GM21723 (cell line): ENCODE measurements at regions not wholly inside any gene's neighbourhood (a gene's known extent, or its start where the extent isn't known, plus 50 kb on each side); places are given as distances from the start of the nearest gene placed in this dataset.

Experiments used
- ATAC-seq: cut with Tn5 transposase; IDR thresholded peaks from one replicate; pipeline ENCODE4 v1.9.1; 2021; ENCODE audit warnings: mild to moderate bottlenecking, moderate library complexity; ENCODE audit not compliant: unreplicated experiment

DNA sequence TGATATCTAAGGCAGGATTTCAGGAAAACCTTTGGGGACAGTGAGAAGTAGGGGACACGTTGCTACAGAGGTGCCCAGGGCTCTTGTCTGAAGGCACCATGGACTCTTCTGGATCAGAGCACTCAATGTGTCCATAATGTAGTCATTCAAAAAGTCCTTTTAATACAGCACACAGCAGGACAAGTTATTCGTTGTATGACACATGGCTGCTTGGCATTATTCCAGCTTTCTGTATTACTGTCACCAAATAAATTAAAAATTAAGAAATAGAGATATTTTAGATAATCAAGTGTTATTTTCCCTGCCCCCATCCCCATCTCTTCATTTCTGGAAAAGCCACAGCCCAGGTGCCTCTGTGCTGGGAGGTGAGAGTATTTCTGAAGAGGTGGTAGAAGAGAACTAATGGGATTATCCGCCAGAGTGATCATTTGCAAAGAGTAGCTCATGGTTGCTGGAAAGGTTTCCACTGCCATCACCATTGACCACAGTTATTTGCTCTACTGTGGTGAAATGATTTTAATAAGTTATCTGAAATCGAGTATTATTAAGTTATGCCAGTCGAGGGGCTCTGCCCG, 83.0 kb downstream of the CXCL12 start:
- no peak for ATAC-seq

DNA sequence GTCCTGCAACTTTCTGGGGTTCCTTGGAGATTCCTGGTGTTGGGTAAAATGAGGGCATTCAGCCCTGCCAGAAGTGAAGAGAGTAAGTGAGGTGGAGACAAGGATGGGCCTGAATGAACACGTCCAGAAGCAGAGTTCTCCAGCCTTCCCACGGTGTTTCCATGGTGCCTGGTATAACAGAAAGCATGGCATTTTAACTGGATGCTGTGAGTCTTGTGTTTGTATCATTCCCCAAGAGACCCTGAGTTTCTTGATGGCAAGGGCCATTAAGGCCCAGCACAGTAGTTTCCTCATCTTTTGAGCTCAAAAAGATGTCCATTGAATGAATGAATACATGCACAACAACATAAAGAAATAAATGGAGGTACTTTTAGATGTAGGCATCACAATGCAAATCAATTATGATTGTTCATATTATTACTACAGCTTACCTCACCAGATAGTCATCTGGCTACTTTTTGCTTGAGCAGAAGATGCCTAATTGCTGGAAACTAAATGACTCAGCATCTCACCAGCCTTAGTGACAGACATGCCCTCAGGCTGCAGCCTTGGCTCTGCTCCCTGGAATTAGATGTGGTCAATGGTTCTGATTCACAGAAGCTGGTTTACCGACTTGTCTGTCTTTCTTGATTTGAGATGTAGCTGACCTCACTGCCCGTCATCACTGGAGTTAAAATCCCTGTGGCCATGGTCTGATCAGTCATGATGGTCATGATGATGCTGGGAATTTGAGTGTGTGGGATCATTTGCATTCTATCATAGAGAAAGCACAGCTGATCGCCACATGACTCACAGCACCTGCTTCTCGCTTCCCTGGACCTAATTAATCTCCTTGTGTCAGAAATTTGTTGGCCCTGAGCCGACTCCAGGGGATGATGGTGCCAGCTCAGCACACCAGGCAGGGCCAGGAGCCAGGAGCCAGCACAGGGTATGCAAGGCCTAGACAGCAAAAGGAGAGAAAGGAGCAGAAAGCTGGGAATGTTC, 83.9 kb downstream of the CXCL12 start:
- peak; percentile 84 for ATAC-seq

DNA sequence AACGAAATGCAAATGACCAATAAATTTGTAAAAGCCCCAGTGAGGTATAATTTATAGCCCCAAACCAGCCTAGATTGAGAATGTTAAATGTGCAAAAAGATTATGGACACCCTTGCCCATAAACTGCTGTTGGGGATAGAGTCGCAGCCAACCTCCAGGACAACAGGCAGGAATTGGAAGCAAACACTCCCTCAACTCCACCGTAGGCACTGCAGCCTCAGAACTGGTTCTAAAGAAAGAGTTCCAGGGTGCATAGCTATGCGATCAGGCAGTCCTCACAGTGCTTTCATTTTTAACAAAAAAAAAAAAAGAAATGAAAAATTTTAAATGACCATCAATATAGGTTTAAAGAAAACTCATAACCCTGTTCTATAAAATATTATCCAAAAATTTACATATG, 86.2 kb downstream of the CXCL12 start:
- no peak for ATAC-seq

DNA sequence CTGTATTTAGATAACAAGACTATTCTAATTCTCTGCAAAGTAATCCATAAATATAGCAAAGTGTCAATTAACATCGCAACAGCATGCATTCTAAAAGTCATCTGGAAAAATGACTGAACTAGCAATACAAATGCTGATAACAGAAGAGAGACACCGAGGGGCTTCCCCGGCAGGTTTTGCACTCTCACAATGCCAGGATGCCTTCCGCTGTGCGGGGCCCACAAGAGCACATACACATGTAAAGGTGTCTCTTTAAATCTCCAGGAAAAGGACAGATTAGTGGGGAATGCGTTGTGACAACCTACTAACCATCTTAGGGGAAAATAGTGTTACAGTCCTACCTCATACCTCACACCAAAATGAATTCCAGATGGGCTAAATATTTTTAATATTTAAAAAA, 86.9 kb downstream of the CXCL12 start:
- ATAC-seq: no peak

DNA sequence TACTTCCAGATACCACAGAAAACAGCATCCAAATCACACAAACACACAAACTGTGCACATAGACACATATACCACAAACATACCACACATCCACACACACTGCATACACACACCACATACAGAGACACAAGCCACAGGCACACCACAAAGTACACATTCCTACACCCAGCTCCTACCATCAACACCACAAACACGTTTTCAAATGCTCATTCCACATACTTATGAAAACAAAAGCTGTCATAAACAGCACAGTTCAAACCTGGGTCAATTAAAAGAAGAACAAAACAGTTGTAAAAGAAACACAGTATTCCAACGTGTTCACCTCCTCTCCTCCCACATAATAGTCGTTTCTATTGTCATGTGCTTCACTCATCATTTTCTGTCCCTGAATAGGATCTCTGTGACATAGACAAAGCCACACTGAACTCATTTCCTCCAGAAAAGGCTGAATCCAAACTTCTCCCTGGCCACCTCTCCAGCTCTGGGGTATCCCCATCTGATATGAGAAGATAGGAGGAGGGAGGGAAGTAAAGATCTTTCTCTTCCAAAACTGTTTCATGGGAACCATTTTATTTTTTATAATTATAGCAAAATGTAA, 89.2 kb downstream of the CXCL12 start:
- no peak for ATAC-seq

DNA sequence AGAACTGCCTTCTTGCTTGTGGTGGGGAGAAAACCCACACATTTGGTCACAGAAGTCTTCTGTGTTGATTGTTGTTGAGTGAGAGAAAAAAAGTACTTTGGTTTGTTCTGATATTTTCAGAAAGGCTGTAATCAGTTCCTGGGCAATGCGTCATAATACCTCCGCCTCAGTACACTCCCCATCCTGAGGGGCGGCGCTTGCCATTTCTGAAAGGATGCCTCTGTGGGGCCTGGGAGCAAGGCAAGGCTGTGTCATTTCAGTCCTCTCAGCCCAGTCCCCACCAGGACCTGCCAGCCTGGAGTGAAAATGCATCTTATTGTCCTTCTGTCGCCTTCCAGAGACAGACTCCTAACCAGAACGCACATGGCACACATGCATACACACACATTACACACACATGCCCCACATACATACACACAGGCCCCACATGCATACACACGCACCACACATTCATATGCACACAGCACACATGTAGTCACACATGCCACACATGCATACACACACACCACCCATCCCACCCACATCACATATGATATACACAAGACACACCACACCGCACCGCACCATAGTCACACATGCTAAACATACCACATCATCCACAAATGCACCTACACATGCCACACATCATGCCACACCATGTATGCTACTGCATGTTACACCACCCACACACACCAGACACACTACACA, 90.0 kb downstream of the CXCL12 start:
- ATAC-seq: no peak

DNA sequence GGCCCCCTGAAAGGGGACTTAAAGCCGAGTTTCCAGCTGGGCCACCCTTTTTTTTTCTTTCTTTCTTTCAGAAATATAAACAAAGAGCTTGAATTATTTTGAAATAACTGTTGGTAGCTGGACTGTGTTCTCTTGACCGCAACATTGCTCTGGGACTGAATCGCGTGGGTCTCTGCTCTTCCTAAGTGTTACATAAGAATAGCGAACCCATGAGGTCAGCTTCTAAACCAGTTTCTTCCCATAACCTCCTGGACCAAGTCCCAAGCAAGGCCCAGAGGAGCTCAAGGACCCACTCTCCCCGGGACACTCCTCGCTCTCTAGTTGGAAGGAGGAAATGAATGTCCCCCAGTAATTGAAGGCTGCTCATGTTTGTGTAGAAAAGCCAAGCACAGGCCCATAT, 91.1 kb downstream of the CXCL12 start:
- ATAC-seq: no peak

DNA sequence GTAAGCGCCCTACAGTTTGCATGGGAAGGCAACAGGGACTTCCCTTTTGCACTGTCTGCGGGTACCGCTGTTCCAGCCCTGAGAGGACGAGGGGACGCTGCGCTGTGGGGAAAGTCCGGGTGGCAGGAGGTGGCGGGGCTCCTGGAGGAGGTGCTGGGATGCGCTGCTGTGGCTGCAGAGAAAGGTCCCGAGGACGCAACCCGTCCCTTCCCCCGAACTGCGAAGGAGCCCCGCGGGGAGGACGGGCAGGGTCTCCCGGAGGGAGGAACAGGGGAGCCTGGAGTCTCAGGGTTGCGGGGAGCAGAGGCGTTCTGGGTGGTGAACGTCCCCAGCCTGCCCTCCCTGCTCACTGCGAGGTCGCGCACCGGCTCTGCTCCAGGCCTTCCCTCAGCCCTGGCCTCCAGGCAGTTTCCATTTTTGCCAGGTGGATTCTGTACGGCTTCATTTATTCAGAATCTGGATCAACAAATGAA, 91.6 kb downstream of the CXCL12 start:
- peak; percentile 63 for ATAC-seq

DNA sequence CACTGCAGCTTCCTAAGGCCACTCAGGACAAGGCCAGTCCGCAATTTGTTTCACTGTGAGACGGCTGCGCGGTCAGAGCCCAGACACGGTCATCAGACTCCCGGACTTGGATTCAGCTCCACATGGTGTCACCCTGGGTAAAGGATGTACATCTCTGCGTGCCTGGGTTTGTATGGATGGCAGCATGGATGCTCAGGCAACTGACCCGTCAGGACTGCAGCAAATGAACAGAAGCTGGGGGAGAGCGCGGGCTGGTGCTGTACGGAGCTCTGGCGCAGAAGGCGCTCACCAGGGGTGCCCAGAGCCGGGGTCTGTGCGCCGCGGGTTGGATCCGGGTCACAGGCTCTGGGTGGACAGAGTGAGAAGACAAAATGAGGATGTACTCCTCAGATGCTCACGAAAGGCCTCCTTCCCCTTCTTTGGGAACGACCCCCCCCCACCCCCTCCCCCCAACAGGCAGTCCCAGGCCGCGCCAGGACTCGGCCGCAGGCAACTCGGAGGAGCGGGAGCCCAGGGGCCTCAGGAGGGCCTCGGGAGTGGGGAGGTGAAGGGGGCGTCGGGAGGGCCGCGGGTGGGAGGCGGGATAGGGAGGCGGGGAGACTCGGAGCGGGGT, 92.4 kb downstream of the CXCL12 start:
- no peak for ATAC-seq

DNA sequence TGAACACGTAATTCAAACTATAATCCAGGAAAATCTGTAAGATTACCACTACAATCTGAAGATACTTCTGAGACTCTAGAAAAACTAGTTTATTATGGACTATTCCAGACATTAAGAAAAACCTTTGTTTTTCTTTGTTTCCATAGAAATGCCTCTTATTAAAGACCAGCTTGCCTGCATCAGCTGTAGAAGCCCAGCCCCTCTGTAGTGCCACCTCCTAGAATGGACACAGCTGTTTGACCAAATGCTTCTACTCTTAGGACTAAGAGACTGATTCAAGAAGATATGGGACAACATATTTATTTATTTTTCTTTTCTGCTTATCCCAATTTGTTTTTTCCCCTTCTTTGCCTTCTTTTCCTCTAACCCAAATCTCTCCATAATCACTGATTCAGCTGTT, 93.8 kb downstream of the CXCL12 start:
- no peak for ATAC-seq

DNA sequence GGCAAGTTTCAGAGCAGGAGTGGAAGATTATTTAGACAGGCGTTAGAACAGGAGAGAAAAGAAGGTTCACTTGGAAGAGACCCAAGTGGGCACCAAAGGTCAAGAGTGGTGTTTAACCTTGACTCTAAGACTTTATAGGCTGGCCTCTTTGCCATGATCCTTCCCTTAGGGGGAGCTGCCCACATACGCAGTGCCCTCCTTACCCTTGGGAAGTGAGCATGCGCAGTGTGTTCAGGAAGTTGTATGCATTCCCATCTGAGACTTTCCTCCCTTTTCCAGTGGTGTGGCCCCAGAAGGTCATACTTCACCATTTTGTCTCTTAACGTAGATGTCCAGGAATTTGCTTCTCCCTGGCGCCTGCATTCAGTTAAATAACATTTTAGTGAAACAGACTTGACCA, 95.8 kb downstream of the CXCL12 start:
- no peak for ATAC-seq

DNA sequence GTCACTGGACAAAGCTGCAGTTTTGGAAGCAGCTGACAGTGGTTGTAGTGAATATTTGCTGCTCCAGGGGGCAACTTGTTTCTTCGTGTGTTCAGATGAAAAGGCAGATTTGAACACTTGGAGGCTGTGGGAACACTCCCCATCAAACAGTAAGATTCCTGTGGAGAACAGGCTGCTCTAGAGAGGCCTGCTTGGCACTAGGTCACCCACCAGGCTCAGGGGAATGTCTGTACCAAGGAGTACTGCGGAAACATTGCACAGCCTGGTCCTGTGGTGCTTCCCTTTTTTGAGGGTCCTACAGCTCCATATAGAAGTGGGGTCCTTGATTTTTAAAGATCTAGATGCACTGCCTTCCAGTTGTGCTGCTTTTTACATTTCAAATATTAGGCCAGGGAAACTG, 97.5 kb downstream of the CXCL12 start:
- ATAC-seq: no peak

DNA sequence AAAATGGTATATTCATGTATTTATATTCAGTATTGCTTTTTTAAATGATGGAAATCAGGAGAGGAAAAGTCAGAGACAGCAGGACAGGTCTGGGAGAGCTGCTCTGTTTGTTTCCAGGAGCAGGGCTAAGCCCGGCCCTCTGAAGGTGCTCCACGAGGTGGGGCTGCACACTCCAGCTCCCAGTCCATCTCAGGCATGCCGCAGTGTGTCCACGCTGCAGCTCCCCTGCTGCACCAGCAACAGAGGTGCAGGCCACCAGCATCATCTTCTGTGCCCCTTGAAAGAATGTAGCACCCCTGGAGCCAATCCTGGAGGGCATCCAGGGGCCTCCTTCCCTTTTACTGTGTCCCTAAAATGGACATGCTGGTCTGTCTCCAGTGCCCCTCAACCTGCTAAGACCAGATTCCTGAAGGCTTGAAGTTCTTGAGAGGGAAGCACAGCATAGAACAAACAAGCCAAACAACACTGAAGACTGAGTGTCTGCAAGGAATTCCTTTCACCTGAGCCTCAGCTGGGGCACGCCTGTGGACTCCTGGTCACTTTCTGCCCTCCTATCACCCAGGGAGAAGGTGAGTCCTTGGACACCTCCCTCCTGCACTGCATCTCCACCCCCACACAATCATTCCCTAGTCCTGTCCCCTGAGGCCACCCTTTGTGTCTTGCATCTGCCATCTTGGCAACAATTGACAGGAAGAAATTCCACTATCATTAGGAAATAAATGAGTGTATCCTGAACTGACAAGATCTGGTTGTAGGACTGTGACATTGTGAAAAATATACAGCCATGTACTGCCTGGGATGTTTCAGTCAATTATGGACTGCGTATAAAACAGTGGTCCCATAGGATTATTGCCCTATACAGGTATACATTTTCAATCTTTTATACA, 100.5 kb downstream of the CXCL12 start:
- no peak for ATAC-seq

DNA sequence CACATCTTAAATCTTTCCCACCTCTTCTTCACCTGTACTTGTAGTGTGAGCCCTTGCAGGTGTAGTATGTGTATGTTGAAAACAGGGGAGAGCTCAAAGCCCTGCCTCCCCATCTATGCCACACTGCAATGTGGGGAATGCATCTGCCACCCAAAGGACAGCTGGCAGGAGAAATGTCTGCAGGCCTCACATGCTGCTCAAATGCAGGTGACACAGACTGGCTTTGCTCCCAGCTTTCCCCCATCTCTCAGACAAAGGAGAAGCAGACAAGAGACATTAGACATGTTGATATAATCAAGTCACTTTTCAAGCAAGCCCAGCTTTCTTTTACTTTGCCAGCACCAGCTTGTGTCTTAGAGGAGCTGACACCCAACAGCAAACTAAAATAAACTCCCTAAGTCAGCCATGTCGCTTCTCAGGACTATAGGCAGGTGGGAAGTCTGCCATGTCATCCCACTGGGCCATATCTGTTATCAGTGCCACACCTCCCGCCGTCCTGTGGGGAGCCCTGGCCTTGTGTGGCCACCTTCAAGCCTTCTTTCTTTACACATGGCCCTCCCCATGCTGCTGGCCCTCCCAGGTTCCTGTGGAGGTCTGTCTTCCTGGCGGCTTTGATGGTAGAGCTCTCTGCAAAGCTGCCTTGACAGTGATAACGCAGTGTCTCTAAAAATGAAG, 102.1 kb downstream of the CXCL12 start:
- no peak for ATAC-seq

DNA sequence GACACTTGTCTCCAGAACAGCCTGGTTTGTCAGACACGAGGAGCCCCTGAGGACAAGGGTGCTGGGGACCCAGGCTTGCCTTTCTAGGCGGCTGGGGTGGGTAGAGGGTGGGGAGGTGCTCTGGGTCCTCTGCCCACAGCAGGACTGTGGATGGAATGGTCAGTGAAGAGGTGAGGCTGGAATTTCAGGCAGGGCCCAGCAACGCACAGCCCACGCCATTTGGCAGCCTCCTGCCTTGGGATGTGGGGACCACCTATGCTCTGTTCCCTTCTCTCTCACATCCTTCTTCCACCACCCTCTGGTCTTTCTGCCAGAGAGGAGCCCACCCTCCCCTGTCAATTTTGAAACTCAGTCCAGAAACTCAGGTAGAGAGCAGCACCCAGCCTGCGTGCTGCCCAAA, 103.2 kb downstream of the CXCL12 start:
- no peak for ATAC-seq

DNA sequence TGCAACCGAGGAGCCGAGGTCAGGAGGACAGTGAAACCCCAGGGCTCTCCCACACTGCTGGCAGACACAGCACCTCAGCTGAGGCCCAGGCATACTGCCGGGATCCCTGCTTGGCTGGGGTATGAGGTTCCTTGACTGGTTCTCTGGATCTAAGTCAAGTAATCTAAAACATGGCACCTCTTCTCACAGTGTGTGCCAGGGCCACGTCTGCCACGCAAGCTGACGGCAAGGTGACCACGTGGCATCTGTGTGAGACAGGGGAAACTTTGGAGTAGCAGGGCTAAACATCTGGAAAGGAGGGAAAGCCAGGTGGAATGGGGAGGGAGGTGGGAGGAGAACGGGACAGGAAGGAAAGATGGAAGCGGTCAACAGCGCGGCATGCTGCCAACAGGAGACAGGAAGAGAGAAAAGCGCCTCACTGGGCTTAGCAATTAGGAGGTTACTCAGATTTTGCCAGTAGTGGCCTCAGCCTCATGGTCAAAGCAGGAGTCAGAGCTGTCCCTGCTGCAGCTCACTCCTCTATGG, 103.7 kb downstream of the CXCL12 start:
- no peak for ATAC-seq

DNA sequence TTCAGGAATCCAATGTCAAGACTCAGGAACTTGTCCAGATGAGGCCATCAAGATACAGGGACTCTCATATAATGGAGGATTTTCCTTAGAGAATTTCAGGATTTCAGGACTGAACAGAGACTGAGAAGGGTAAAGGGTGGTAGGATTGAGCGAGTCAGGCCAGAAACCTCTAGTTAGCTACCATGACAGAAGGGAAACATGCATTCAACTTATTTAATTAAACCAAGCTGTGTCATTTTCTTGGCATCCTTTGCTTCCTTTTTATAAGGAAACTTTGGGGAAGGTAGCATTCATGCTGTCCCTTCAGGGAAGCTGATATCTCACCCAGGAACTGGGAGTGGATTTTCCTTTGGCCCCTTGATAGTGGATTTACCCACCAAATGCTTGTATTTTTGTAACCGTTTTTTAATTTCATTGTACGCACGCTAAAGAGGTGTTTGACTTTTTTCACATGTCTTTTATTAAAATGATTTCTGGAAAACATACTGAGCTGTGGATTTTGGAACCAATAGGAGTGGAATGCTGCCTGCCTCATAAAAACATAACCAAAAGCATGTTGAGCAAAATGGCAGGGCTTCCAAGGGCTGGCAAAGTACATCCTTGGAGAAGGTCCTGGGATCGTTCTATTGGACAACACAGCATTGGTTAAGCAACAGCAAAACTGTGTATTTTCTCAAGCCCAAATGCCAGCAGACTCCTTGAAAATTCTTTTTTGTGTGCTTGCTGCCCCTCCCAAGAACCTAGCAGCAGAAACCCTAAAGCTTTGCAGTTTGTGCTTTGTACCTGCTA, 104.5 kb downstream of the CXCL12 start:
- no peak for ATAC-seq

DNA sequence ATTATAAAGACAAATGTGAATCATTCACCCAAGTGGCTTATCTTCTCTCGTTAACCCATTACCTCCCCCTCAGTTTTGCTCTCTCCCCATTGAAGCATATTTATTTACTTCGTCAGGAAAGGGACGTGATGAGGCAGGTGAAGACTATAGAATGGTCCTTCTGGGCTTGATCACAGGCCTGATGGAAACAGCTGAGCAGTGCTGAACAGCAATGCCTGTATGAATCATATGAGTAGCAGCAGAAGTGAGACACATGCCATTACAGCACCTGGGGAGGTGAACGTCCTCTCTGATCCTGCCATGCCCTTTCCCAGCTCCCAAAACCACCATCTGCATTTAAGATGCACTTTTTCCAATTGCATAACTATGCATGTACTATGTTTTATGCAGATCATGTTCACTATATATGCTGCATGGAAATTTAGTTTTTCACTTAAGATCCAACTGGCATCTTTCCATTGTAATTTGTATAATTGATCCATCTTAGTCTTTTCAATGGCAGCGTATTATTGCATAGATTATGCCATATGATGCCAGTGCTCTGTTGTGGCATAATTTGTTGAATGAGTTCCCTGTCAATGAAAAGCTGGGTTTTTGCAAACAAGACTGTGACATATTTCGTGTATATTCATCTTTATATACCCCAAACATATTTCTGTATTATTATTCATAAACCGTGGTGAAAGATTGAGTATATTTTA, 105.3 kb downstream of the CXCL12 start:
- no peak for ATAC-seq
